ENCODE measurements at regions not wholly inside any gene's neighbourhood (a gene's known extent, or its start where the extent isn't known, plus 50 kb on each side); places are given as distances from the start of the nearest gene placed in this dataset.

- Histone ChIP-seq H3K4me2 (ENCODE audit: insufficient read depth, low read length) (no peak overlapping the region), H3K27me3 (ENCODE audit: control insufficient read depth in 2 of 2, insufficient read depth in 2 of 2, low read length in 2 of 2) (no peaks in the 10 kb centered on the region), H3K9ac (ENCODE audit: insufficient read depth in 1 of 2, low read depth in 2 of 2, low read length in 2 of 2) (no peak overlapping the region), H3K36me3 (ENCODE audit: control insufficient read depth, insufficient read depth, low read length) (no peaks in the 10 kb centered on the region), H4K20me1 (replicated peaks; ENCODE audit: control insufficient read depth, insufficient read depth, low read length) (no peaks in the 10 kb centered on the region), H3K79me2 (ENCODE audit: control insufficient read depth, insufficient read depth, low read length) (no peaks in the 10 kb centered on the region), H3K27ac (ENCODE audit: extremely low read depth, low read depth, low read length) (no peak overlapping the region), H3K9me3 (replicated peaks; ENCODE audit: control insufficient read depth, insufficient read depth, low read depth, low read length) (no peaks in the 10 kb centered on the region), H3K4me3 (no peak overlapping the region), H3K9me1 (ENCODE audit: control insufficient read depth, insufficient read depth, low read length) (no peaks in the 10 kb centered on the region), H2AFZ (ENCODE audit: low read depth, low read length) (no peak overlapping the region), H3K4me1 (replicated peaks in 1 of 2; ENCODE audit: control insufficient read depth in 2 of 2, insufficient read depth in 2 of 2, low read length in 2 of 2) (no peaks in the 10 kb centered on the region)
- FAIRE-seq (no peak), DNase-seq (ENCODE audit: extremely low read depth in 1 of 4, low spot score in 3 of 4) (no peak), ATAC-seq (no peak)
- CTCF ChIA-PET (ENCODE audit: low intra/inter-chr PET ratio), result no interaction called here
- POLR2A ChIA-PET, result no interaction called here
- BruUV-seq (replicated peaks), result no TSS peak
- TF ChIP-seq CCNT2 (IDR thresholded peaks at IDR 0.05; ENCODE audit: borderline replicate concordance, extremely low read depth, insufficient read length, low read depth, low read length) (no peak), ZNF75A (CRISPR knock-in tag; IDR thresholded peaks at IDR 0.05) (no peak), POLR3A (IDR thresholded peaks at IDR 0.05; ENCODE audit: borderline replicate concordance, extremely low read depth, insufficient read depth, insufficient read length) (no peak), KAT8 (IDR thresholded peaks at IDR 0.05; ENCODE audit: low read depth) (no peak), MIER1 (IDR thresholded peaks at IDR 0.05; ENCODE audit: low read depth) (no peak), ZNF280B (CRISPR knock-in tag; IDR thresholded peaks at IDR 0.05) (no peak), FOXM1 (IDR thresholded peaks at IDR 0.05; ENCODE audit: low read depth) (no peak), FOXM1 (CRISPR knock-in tag; IDR thresholded peaks at IDR 0.05; ENCODE audit: low read depth) (no peak), NFIC (IDR thresholded peaks at IDR 0.05) (no peak), E2F1 (CRISPR knock-in tag; IDR thresholded peaks at IDR 0.05) (no peak), USF1 (CRISPR knock-in tag; IDR thresholded peaks at IDR 0.05) (no peak), SIN3A (IDR thresholded peaks at IDR 0.05; ENCODE audit: borderline replicate concordance in 2 of 2, control insufficient read depth in 1 of 2, low read depth in 2 of 2, low read length in 2 of 2) (no peak), FOXO4 (CRISPR knock-in tag; IDR thresholded peaks at IDR 0.05) (no peak), LARP7 (IDR thresholded peaks at IDR 0.05) (no peak), TFAM (CRISPR knock-in tag; conservative IDR thresholded peaks at IDR 0.05) (no peak)
- in situ Hi-C loops (cut with MboI), result no loop called here
- intact Hi-C loops (cut with micrococcal nuclease), result no loop called here
- 0% methylated on average over 3 of the region's 3 CpGs for WGBS (ENCODE audit: insufficient coverage, low coverage, missing lambda C conversion rate)
Measured at GRCh38 chr18:47708206-47708605, 222.3 kb downstream of the SMAD2 start.

Data from K562 (cell line).